Lung (tissue), 11 donors: ENCODE measurements at regions not wholly inside any gene's neighbourhood (a gene's known extent, or its start where the extent isn't known, plus 50 kb on each side); places are given as distances from the start of the nearest gene placed in this dataset.

Experiments
- ATAC-seq: fragments of 200-7000 bp; cut with Tn5 transposase; one replicate; pipeline ENCODE4 v1.9.1; 2020; ENCODE audit warnings: moderate number of reproducible peaks; ENCODE audit not compliant: insufficient read depth, low FRiP score
- DNase-seq, 3 donors: peaks; one replicate each; pipeline ENCODE4 v3.0.0-alpha.2; 2013 to 2017
- H3K27ac ChIP-seq, 2 donors: one replicate each; pipeline ENCODE4 v1.5.1; 2013; ENCODE audit warnings: mild to moderate bottlenecking in 2 of 2, moderate library complexity in 2 of 2, control low read depth in 1 of 2, inconsistent platforms in 1 of 2, low read depth in 1 of 2, low read length in 1 of 2
- H3K27me3 ChIP-seq, 3 donors: one replicate each; pipeline ENCODE4 v1.5.1; 2013; ENCODE audit warnings: low read length in 2 of 3; ENCODE audit not compliant: control insufficient read depth in 3 of 3, insufficient read depth in 3 of 3
- H3K36me3 ChIP-seq, 4 donors: one replicate each; pipeline ENCODE4 v1.5.1; 2013; ENCODE audit warnings: low read length in 4 of 4, mild to moderate bottlenecking in 1 of 4, moderate library complexity in 1 of 4; ENCODE audit not compliant: control insufficient read depth in 4 of 4, insufficient read depth in 4 of 4
- H3K4me1 ChIP-seq, 5 donors: one replicate each; pipeline ENCODE4 v1.5.1; 2013; ENCODE audit warnings: low read length in 5 of 5, mild to moderate bottlenecking in 2 of 5, moderate library complexity in 1 of 5; ENCODE audit not compliant: control insufficient read depth in 5 of 5, insufficient read depth in 5 of 5
- H3K4me3 ChIP-seq: one replicate; pipeline ENCODE4 v1.5.1; 2013; ENCODE audit warnings: mild to moderate bottlenecking, control low read depth, moderate library complexity
- H3K9ac ChIP-seq, 2 donors: one replicate each; pipeline ENCODE4 v1.5.1; 2013; ENCODE audit warnings: low read length in 2 of 2, control low read depth in 1 of 2; ENCODE audit not compliant: insufficient read depth in 1 of 2
- H3K9me3 ChIP-seq, 4 donors: one replicate each; pipeline ENCODE4 v1.5.1; 2013; ENCODE audit warnings: low read length in 3 of 4, mild to moderate bottlenecking in 1 of 4, moderate library complexity in 1 of 4; ENCODE audit not compliant: control insufficient read depth in 4 of 4, insufficient read depth in 3 of 4
- CTCF ChIP-seq: IDR thresholded peaks from 2 replicates; pipeline ENCODE4 v1.5.1; 2012; ENCODE audit warnings: mild to moderate bottlenecking; ENCODE audit errors: control extremely low read depth, extremely low read depth
- WGBS, 2 donors: extraction: QIAGEN DNeasy Blood & Tissue Kit; methylation state at CpG; one replicate each; pipeline ENCODE4 v1.1.7; 2013; 5-methylcytosine and 5-hydroxymethylcytosine counted together
- donor health status: control.
- donor health status: control.
- donor health status: Bipolar disorder and iron deficiency.
- donor health status: healthy.
- donor health status: DM: yes; HTN: yes; CAD: no.

- H3K36me3 ChIP-seq = no peaks in the 10 kb centered on the region
- no peak overlapping the region for H3K4me3 ChIP-seq
- H3K9me3 ChIP-seq = peaks cover 0 to 2% (median 0%) of the 10 kb centered on the region in 4 donors
- no peak overlapping the region for H3K9ac ChIP-seq
- DNase-seq = no peak
- H3K4me1 ChIP-seq = no peaks in the 10 kb centered on the region
- no peak for ATAC-seq
- WGBS, 2 donors = 79 to 90% methylated on average over 1 of the region's 1 CpG
- H3K27ac ChIP-seq = no peak overlapping the region
- no peaks in the 10 kb centered on the region for H3K27me3 ChIP-seq
- no peak for TF ChIP-seq CTCF
These were observed 298.0 kb downstream of the NNT start for GRCh38 chr5:43900974-43901373.

DNA sequence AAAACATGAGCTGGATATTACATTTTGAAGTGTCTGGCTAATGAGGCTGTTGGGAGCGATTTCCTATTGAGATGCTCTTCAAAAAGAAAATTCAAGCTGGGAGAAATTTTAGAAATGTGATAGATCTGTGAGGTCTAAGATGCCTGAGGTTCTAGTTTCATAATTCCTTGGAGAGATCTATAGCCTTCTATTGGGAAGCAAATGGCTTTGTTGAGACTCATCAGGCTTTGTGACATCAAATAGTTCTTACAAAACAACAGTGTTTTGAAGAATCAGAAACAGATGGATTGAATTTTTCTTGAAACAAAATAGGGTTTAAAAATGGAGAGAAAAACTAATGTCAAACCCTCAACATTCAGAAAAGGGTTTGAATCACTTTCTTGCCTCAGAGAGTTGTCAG is 292.9 kb downstream of the NNT start:
- H3K9ac ChIP-seq = no peak overlapping the region
- H3K4me3 ChIP-seq = no peak overlapping the region
- ATAC-seq (no peak), DNase-seq (no peak)
- no peak for TF ChIP-seq CTCF
- WGBS, 2 donors = 91 to 97% methylated on average over 1 of the region's 1 CpG
- peaks cover 0 to 3% (median 0%) of the 10 kb centered on the region in 4 donors for H3K9me3 ChIP-seq
- H3K36me3 ChIP-seq = no peaks in the 10 kb centered on the region
- H3K27ac ChIP-seq = no peak overlapping the region
- H3K4me1 ChIP-seq = no peaks in the 10 kb centered on the region
- H3K27me3 ChIP-seq = no peaks in the 10 kb centered on the region

DNA sequence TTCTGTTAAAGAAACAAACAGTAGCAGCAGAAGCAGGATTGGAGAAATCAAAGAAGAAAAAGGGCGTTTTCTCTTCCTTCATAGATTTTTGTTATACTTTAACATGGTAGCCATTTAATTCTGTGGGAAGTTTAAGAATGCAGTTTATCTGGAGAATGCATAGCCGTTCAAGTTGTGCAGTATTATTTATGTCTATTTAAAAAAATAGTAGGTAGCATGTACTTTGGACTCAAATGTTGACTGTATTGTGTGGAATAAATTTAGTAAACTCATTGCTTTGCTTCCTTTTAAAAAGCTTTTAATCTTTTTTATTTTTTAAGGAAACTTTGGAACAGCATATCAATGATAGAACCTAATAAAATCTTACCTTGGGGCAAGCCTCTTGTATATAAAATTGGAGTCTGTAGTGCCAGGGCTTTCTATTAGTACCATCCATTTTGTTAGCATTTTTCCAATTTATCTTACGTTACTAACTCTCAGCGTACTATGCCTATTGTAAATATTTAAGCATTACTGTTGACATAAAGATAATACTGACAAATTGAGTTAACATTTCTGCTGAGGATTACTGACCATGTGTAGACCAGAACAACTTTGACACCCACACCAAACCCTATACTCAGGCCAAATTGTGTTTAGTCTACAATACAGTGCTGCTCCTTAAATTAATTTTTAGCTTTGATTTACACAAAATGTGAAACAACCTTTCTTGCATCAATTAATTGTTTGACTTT is 291.1 kb downstream of the NNT start:
- no peak for TF ChIP-seq CTCF

More for the DNA sequence above, 291.1 kb downstream of the NNT start:
- Histone ChIP-seq H3K9ac (no peak overlapping the region), H3K4me3 (no peak overlapping the region), H3K27ac (no peak overlapping the region), H3K4me1 (peaks cover 0 to 5% (median 0%) of the 10 kb centered on the region in 5 donors), H3K9me3 (peaks cover 0 to 3% (median 0%) of the 10 kb centered on the region in 4 donors), H3K36me3 (no peaks in the 10 kb centered on the region), H3K27me3 (no peaks in the 10 kb centered on the region)
- ATAC-seq = no peak
- DNase-seq = no peak
- 61 to 71% methylated on average over 4 of the region's 4 CpGs for WGBS, 2 donors
